SHP77 (cell line): ENCODE measurements at regions not wholly inside any gene's neighbourhood (a gene's known extent, or its start where the extent isn't known, plus 50 kb on each side); places are given as distances from the start of the nearest gene placed in this dataset.
"Not testable (repeated sequence)": the region's sequence is repeated elsewhere in the genome, so short reads cannot be mapped to it uniquely, and the experiment has no call there.

Experiments used
- DNase-seq, 2 experiments: peaks; one replicate each; lab custom pipeline; 2025; lab: John Stamatoyannopoulos, UW

GRCh38 chrX:67213686-67214085, 330.1 kb upstream of the AR start:
- DNase-seq, result not testable (repeated sequence)

- DNase-seq, result no peak
Measured at GRCh38 chrX:67207912-67208311, 335.9 kb upstream of the AR start.

- DNase-seq, result no peak
Measured at GRCh38 chrX:67159437-67159836, 384.4 kb upstream of the AR start.

- no peak for DNase-seq
Measured at GRCh38 chrX:67114635-67115034, 429.2 kb upstream of the AR start.

GRCh38 chrX:67105758-67106116, 438.1 kb upstream of the AR start:
- DNase-seq, result no peak

GRCh38 chrX:67104982-67105757, 438.7 kb upstream of the AR start:
- DNase-seq, result no peak

- no peak for DNase-seq
Measured at GRCh38 chrX:67100031-67100884, 443.6 kb upstream of the AR start.

GRCh38 chrX:67094061-67094460, 449.8 kb upstream of the AR start:
- no peak for DNase-seq

- DNase-seq, result no peak
Measured at GRCh38 chrX:67050760-67051159, 411.9 kb upstream of the EDA2R start.

GRCh38 chrX:67044866-67045265, 406.0 kb upstream of the EDA2R start:
- no peak for DNase-seq

- DNase-seq, result no peak
Measured at GRCh38 chrX:67044029-67044653, 405.3 kb upstream of the EDA2R start.

GRCh38 chrX:67004451-67004850, 365.6 kb upstream of the EDA2R start:
- DNase-seq, result no peak

- no peak for DNase-seq
Measured at GRCh38 chrX:66994729-66995128, 355.9 kb upstream of the EDA2R start.

GRCh38 chrX:66992077-66992476, 353.2 kb upstream of the EDA2R start:
- not testable (repeated sequence) for DNase-seq

GRCh38 chrX:66988331-66988730, 349.5 kb upstream of the EDA2R start:
- no peak for DNase-seq

- DNase-seq, result no peak
Measured at GRCh38 chrX:66961665-66962064, 322.8 kb upstream of the EDA2R start.

GRCh38 chrX:66931713-66932112, 292.8 kb upstream of the EDA2R start:
- DNase-seq, result no peak

- not testable (repeated sequence) for DNase-seq
Measured at GRCh38 chrX:66930516-66930915, 291.6 kb upstream of the EDA2R start.

GRCh38 chrX:66920296-66920695, 281.4 kb upstream of the EDA2R start:
- no peak for DNase-seq

- DNase-seq, result no peak
Measured at GRCh38 chrX:66919280-66919832, 280.5 kb upstream of the EDA2R start.

GRCh38 chrX:66918511-66918910, 279.6 kb upstream of the EDA2R start:
- no peak for DNase-seq

- no peak for DNase-seq
Measured at GRCh38 chrX:66915893-66916292, 277.0 kb upstream of the EDA2R start.

GRCh38 chrX:66914080-66914479, 275.2 kb upstream of the EDA2R start:
- peak; percentile 1 to 14 for DNase-seq
